ENCODE measurements at regions not wholly inside any gene's neighbourhood (a gene's known extent, or its start where the extent isn't known, plus 50 kb on each side); places are given as distances from the start of the nearest gene placed in this dataset.

- H3K27ac Mint-ChIP-seq: no peak overlapping the region
- no peaks in the 10 kb centered on the region for H3K36me3 Mint-ChIP-seq (ENCODE audit: low read depth)
- H3K9me3 Mint-ChIP-seq: no peaks in the 10 kb centered on the region
- H3K4me1 Mint-ChIP-seq (ENCODE audit: low read depth): peaks cover 2% of the 10 kb centered on the region
- no peak overlapping the region for H3K4me3 Mint-ChIP-seq
- H3K27me3 Mint-ChIP-seq: peaks cover 19% of the 10 kb centered on the region
- no peak for DNase-seq
Measured at GRCh38 chr1:22261580-22261979, 118.7 kb upstream of the WNT4 start.

GRCh38 chr1:22262583-22262982 is 119.7 kb upstream of the WNT4 start:
- H3K27me3 Mint-ChIP-seq: peaks cover 19% of the 10 kb centered on the region
- H3K4me3 Mint-ChIP-seq: no peak overlapping the region
- no peaks in the 10 kb centered on the region for H3K36me3 Mint-ChIP-seq (ENCODE audit: low read depth)
- H3K27ac Mint-ChIP-seq: no peak overlapping the region
- H3K4me1 Mint-ChIP-seq (ENCODE audit: low read depth): peaks cover 2% of the 10 kb centered on the region
- no peak for DNase-seq
- H3K9me3 Mint-ChIP-seq: no peaks in the 10 kb centered on the region

GRCh38 chr1:22263359-22263758 is 120.5 kb upstream of the WNT4 start:
- H3K36me3 Mint-ChIP-seq (ENCODE audit: low read depth): no peaks in the 10 kb centered on the region
- no peak overlapping the region for H3K4me3 Mint-ChIP-seq
- H3K27ac Mint-ChIP-seq: no peak overlapping the region
- peaks cover 2% of the 10 kb centered on the region for H3K4me1 Mint-ChIP-seq (ENCODE audit: low read depth)
- no peaks in the 10 kb centered on the region for H3K9me3 Mint-ChIP-seq
- peaks cover 22% of the 10 kb centered on the region for H3K27me3 Mint-ChIP-seq
- no peak for DNase-seq

GRCh38 chr1:22264464-22265341 is 121.8 kb upstream of the WNT4 start:
- no peak overlapping the region for H3K4me3 Mint-ChIP-seq
- no peaks in the 10 kb centered on the region for H3K9me3 Mint-ChIP-seq
- H3K4me1 Mint-ChIP-seq (ENCODE audit: low read depth): peaks cover 2% of the 10 kb centered on the region
- no peak overlapping the region for H3K27ac Mint-ChIP-seq
- no peak for DNase-seq
- H3K27me3 Mint-ChIP-seq: peaks cover 25% of the 10 kb centered on the region
- H3K36me3 Mint-ChIP-seq (ENCODE audit: low read depth): no peaks in the 10 kb centered on the region

GRCh38 chr1:22266141-22266540 is 123.2 kb upstream of the WNT4 start:
- no peak overlapping the region for H3K4me3 Mint-ChIP-seq
- H3K27ac Mint-ChIP-seq: no peak overlapping the region
- no peak for DNase-seq
- H3K27me3 Mint-ChIP-seq: peaks cover 20% of the 10 kb centered on the region
- H3K4me1 Mint-ChIP-seq (ENCODE audit: low read depth): peaks cover 2% of the 10 kb centered on the region
- no peaks in the 10 kb centered on the region for H3K9me3 Mint-ChIP-seq
- no peaks in the 10 kb centered on the region for H3K36me3 Mint-ChIP-seq (ENCODE audit: low read depth)

GRCh38 chr1:22267413-22268175 is 124.7 kb upstream of the WNT4 start:
- Mint-ChIP-seq H3K36me3 (ENCODE audit: low read depth) (no peaks in the 10 kb centered on the region), H3K9me3 (no peaks in the 10 kb centered on the region), H3K4me1 (ENCODE audit: low read depth) (peaks cover 2% of the 10 kb centered on the region), H3K27me3 (peaks cover 20% of the 10 kb centered on the region), H3K27ac (no peak overlapping the region), H3K4me3 (no peak overlapping the region)
- DNase-seq: no peak

- Mint-ChIP-seq H3K4me1 (ENCODE audit: low read depth) (no peaks in the 10 kb centered on the region), H3K4me3 (no peak overlapping the region), H3K27ac (no peak overlapping the region), H3K27me3 (peaks cover 20% of the 10 kb centered on the region), H3K9me3 (no peaks in the 10 kb centered on the region), H3K36me3 (ENCODE audit: low read depth) (no peaks in the 10 kb centered on the region)
- no peak for DNase-seq
Measured at GRCh38 chr1:22268327-22268726, 125.4 kb upstream of the WNT4 start.

GRCh38 chr1:22271847-22272801 is 129.2 kb upstream of the WNT4 start:
- Mint-ChIP-seq H3K27me3 (peaks cover 17% of the 10 kb centered on the region), H3K36me3 (ENCODE audit: low read depth) (no peaks in the 10 kb centered on the region), H3K4me1 (ENCODE audit: low read depth) (no peaks in the 10 kb centered on the region), H3K9me3 (no peaks in the 10 kb centered on the region), H3K27ac (no peak overlapping the region), H3K4me3 (no peak overlapping the region)
- DNase-seq: no peak

- DNase-seq: no peak
- H3K4me3 Mint-ChIP-seq: no peak overlapping the region
- H3K27me3 Mint-ChIP-seq: peaks cover 20% of the 10 kb centered on the region
- no peak overlapping the region for H3K27ac Mint-ChIP-seq
- H3K4me1 Mint-ChIP-seq (ENCODE audit: low read depth): no peaks in the 10 kb centered on the region
- no peaks in the 10 kb centered on the region for H3K36me3 Mint-ChIP-seq (ENCODE audit: low read depth)
- H3K9me3 Mint-ChIP-seq: no peaks in the 10 kb centered on the region
Measured at GRCh38 chr1:22273686-22274681, 131.1 kb upstream of the WNT4 start.

- peaks cover 23% of the 10 kb centered on the region for H3K27me3 Mint-ChIP-seq
- H3K9me3 Mint-ChIP-seq: no peaks in the 10 kb centered on the region
- H3K4me3 Mint-ChIP-seq: no peak overlapping the region
- no peak overlapping the region for H3K27ac Mint-ChIP-seq
- no peaks in the 10 kb centered on the region for H3K36me3 Mint-ChIP-seq (ENCODE audit: low read depth)
- no peaks in the 10 kb centered on the region for H3K4me1 Mint-ChIP-seq (ENCODE audit: low read depth)
- DNase-seq: no peak
Measured at GRCh38 chr1:22275167-22275566, 132.3 kb upstream of the WNT4 start.

- no peaks in the 10 kb centered on the region for H3K4me1 Mint-ChIP-seq (ENCODE audit: low read depth)
- peaks cover 26% of the 10 kb centered on the region for H3K27me3 Mint-ChIP-seq
- DNase-seq: peak; percentile 59
- H3K4me3 Mint-ChIP-seq: no peak overlapping the region
- H3K36me3 Mint-ChIP-seq (ENCODE audit: low read depth): no peaks in the 10 kb centered on the region
- H3K9me3 Mint-ChIP-seq: no peaks in the 10 kb centered on the region
- no peak overlapping the region for H3K27ac Mint-ChIP-seq
Measured at GRCh38 chr1:22275626-22276395, 132.9 kb upstream of the WNT4 start.

- H3K27ac Mint-ChIP-seq: no peak overlapping the region
- H3K27me3 Mint-ChIP-seq: peaks cover 28% of the 10 kb centered on the region
- H3K4me3 Mint-ChIP-seq: no peak overlapping the region
- no peak for DNase-seq
- no peaks in the 10 kb centered on the region for H3K9me3 Mint-ChIP-seq
- no peaks in the 10 kb centered on the region for H3K4me1 Mint-ChIP-seq (ENCODE audit: low read depth)
- H3K36me3 Mint-ChIP-seq (ENCODE audit: low read depth): no peaks in the 10 kb centered on the region
Measured at GRCh38 chr1:22276396-22276748, 133.5 kb upstream of the WNT4 start.

- H3K4me3 Mint-ChIP-seq: no peak overlapping the region
- H3K27me3 Mint-ChIP-seq: peaks cover 34% of the 10 kb centered on the region
- no peak overlapping the region for H3K27ac Mint-ChIP-seq
- H3K9me3 Mint-ChIP-seq: no peaks in the 10 kb centered on the region
- no peaks in the 10 kb centered on the region for H3K4me1 Mint-ChIP-seq (ENCODE audit: low read depth)
- no peaks in the 10 kb centered on the region for H3K36me3 Mint-ChIP-seq (ENCODE audit: low read depth)
- no peak for DNase-seq
Measured at GRCh38 chr1:22277662-22278061, 134.8 kb upstream of the WNT4 start.
